Calu3 (cell line): ENCODE measurements at regions not wholly inside any gene's neighbourhood (a gene's known extent, or its start where the extent isn't known, plus 50 kb on each side); places are given as distances from the start of the nearest gene placed in this dataset.

Source experiments
- BruUV-seq: library from RNA; stranded (reverse); fragments of 400-500 nt; replicated peaks from 2 replicates; lab custom pipeline; 2021; lab: Mats Ljungman, UMichigan
- CTCF ChIA-PET: fragments of 300-600 bp; sonication (Branson Sonifier 250); formaldehyde crosslinking; loops from one replicate; lab custom pipeline; 2022; ENCODE audit warnings: antibody characterized with exemption; lab: Charles Lee
- DNase-seq: peaks from one replicate; pipeline ENCODE4 v3.0.0; 2022
- H3K27ac Mint-ChIP-seq: one replicate; pipeline ENCODE4 v1.8.0; 2022; ENCODE audit warnings: mixed read lengths; ENCODE audit not compliant: unreplicated experiment
- H3K27me3 Mint-ChIP-seq: one replicate; pipeline ENCODE4 v1.8.0; 2022; ENCODE audit warnings: mixed read lengths; ENCODE audit not compliant: unreplicated experiment
- H3K36me3 Mint-ChIP-seq: one replicate; pipeline ENCODE4 v1.8.0; 2022; ENCODE audit warnings: mild to moderate bottlenecking, moderate library complexity, mixed read lengths; ENCODE audit not compliant: insufficient read depth, unreplicated experiment
- H3K4me1 Mint-ChIP-seq: one replicate; pipeline ENCODE4 v1.8.0; 2022; ENCODE audit warnings: mild to moderate bottlenecking, low read depth, mixed read lengths; ENCODE audit not compliant: unreplicated experiment
- H3K4me3 Mint-ChIP-seq: one replicate; pipeline ENCODE4 v1.8.0; 2022; ENCODE audit warnings: mild to moderate bottlenecking, low read depth, moderate library complexity, mixed read lengths; ENCODE audit not compliant: unreplicated experiment
- H3K9me3 Mint-ChIP-seq: one replicate; pipeline ENCODE4 v1.8.0; 2022; ENCODE audit warnings: low read depth, mixed read lengths; ENCODE audit not compliant: unreplicated experiment
- CTCF ChIP-seq: fragments of 200-600 bp; IDR thresholded peaks from one replicate; pipeline ENCODE4 v1.8.0; 2022; ENCODE audit warnings: antibody characterized with exemption; ENCODE audit not compliant: unreplicated experiment
- intact Hi-C: fragments of 100-400 bp; cut with micrococcal nuclease; formaldehyde crosslinking; loops from one replicate; pipeline ENCODE4 v1.10.0; 2022; ENCODE audit not compliant: unreplicated experiment

GRCh38 chr2:22494156-22494555 is 890.8 kb upstream of the KLHL29 start:
- BruUV-seq = no TSS peak
- intact Hi-C loops = no loop called here
- Mint-ChIP-seq H3K36me3 (no peaks in the 10 kb centered on the region), H3K27me3 (no peaks in the 10 kb centered on the region), H3K4me3 (no peak overlapping the region), H3K9me3 (peaks cover 4% of the 10 kb centered on the region), H3K27ac (no peak overlapping the region), H3K4me1 (no peaks in the 10 kb centered on the region)
- no peak for TF ChIP-seq CTCF
- CTCF ChIA-PET = no interaction called here
- DNase-seq = no peak

GRCh38 chr2:22497064-22497463 is 887.9 kb upstream of the KLHL29 start:
- no peak for DNase-seq
- intact Hi-C loops = no loop called here
- CTCF ChIA-PET = no interaction called here
- Mint-ChIP-seq H3K36me3 (no peaks in the 10 kb centered on the region), H3K27me3 (no peaks in the 10 kb centered on the region), H3K4me3 (no peak overlapping the region), H3K27ac (no peak overlapping the region), H3K4me1 (no peaks in the 10 kb centered on the region), H3K9me3 (peaks cover 9% of the 10 kb centered on the region)
- BruUV-seq = no TSS peak
- TF ChIP-seq CTCF = no peak

GRCh38 chr2:22497789-22498188 is 887.2 kb upstream of the KLHL29 start:
- intact Hi-C loops = no loop called here
- Mint-ChIP-seq H3K9me3 (peaks cover 9% of the 10 kb centered on the region), H3K36me3 (no peaks in the 10 kb centered on the region), H3K4me1 (no peaks in the 10 kb centered on the region), H3K27me3 (no peaks in the 10 kb centered on the region), H3K27ac (no peak overlapping the region), H3K4me3 (no peak overlapping the region)
- CTCF ChIA-PET = no interaction called here
- no peak for DNase-seq
- TF ChIP-seq CTCF = no peak
- BruUV-seq = no TSS peak

- CTCF ChIA-PET = no interaction called here
- Mint-ChIP-seq H3K27ac (no peak overlapping the region), H3K27me3 (no peaks in the 10 kb centered on the region), H3K36me3 (no peaks in the 10 kb centered on the region), H3K4me1 (no peaks in the 10 kb centered on the region), H3K9me3 (peaks cover 7% of the 10 kb centered on the region), H3K4me3 (no peak overlapping the region)
- intact Hi-C loops = no loop called here
- TF ChIP-seq CTCF = no peak
- DNase-seq = no peak
- no TSS peak for BruUV-seq
Observed at GRCh38 chr2:22499082-22499839, 885.7 kb upstream of the KLHL29 start.
